Stimulated activated CD8-positive, alpha-beta memory T cell treated with anti-CD3 and anti-CD28 coated beads, Interleukin-4, amount 100 ng/mL, for 24 hours (primary cell): ENCODE measurements at regions not wholly inside any gene's neighbourhood (a gene's known extent, or its start where the extent isn't known, plus 50 kb on each side); places are given as distances from the start of the nearest gene placed in this dataset.

ENCODE experiments used
- DNase-seq: peaks from one replicate; pipeline ENCODE4 v3.0.0-alpha.2; 2020; ENCODE audit warnings: low read depth

- DNase-seq, result no peak
Observed at GRCh38 chr9:110143950-110144545, 63.9 kb downstream of the C9orf152 start.

GRCh38 chr9:110146373-110146772, 61.6 kb downstream of the C9orf152 start:
- DNase-seq, result no peak

- no peak for DNase-seq
Observed at GRCh38 chr9:110148384-110148783, 59.6 kb downstream of the C9orf152 start.

- no peak for DNase-seq
Observed at GRCh38 chr9:110148891-110149290, 59.1 kb downstream of the C9orf152 start.
